NCI-H2107 treated with DMSO at 0.1 percent for 48 hours (cell line): ENCODE measurements at regions not wholly inside any gene's neighbourhood (a gene's known extent, or its start where the extent isn't known, plus 50 kb on each side); places are given as distances from the start of the nearest gene placed in this dataset.
"Not testable (repeated sequence)": the region's sequence is repeated elsewhere in the genome, so short reads cannot be mapped to it uniquely, and the experiment has no call there.

ENCODE experiments used
- DNase-seq: peaks from one replicate; lab custom pipeline; 2025; ENCODE audit not compliant: unreplicated experiment; lab: John Stamatoyannopoulos, UW

DNA sequence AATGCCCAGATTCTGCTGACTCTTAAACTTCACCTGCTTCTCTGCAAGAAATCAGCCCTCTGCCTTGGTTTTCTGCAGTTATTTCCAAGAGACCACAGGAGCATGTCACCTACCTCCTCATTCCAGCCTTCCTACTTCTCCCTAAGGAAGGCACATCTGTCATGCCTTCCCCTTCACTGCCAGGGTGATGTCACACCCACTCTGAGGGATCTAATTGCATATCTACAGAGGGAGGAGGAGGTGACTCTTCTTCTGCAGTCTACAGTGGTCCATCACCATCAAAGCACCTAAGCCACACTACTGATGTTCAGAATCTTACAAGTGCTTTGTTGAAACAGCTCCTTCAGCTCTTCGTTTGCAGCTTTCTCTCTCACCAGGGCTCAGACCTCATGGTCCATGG is 275.5 kb downstream of the FGFR2 start:
- DNase-seq = no peak

DNA sequence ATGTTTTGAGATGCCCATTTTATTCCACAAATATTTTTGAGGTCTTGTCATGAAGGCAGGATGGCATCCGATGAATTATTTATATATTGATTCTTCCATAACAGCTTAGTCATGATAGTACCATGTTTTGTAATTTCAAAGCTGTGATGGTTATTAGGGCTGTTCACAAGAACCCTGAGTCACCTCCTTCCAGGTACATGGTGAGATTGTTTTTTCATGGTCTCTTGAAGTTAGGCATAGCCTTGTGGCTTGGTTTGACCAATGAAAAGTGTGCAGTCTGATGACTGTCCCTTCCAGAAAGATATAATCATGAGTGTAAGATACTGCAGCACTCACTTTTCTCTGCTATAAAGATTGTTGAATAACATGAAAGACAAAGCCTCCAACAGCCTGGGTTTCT is 274.8 kb downstream of the FGFR2 start:
- no peak for DNase-seq

GRCh38 chr10:121324678-121325213 is 273.5 kb downstream of the FGFR2 start:
- no peak for DNase-seq

- no peak for DNase-seq
Observed at GRCh38 chr10:121325490-121326231, 272.6 kb downstream of the FGFR2 start.

GRCh38 chr10:121326905-121327304 is 271.3 kb downstream of the FGFR2 start:
- DNase-seq = no peak

GRCh38 chr10:121327727-121328126 is 270.5 kb downstream of the FGFR2 start:
- DNase-seq = no peak

DNA sequence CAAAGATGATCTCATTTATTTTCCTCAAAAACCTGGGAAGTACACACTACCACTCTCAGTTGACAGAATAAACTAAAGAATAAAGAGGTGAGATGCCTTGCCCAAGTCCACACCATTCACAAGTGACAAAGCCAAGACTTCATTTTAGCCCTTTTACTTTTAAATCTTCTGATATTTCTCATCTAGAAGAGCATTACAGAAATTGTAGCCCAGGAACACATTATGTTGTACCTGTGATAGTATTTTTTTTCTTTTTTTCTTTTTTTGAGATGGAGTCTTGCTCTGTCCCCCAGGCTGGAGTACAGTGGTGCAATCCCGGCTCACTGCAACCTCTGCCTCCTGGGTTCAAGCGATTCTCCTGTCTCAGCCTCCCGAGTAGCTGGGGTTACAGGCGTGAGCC is 268.6 kb downstream of the FGFR2 start:
- not testable (repeated sequence) for DNase-seq

GRCh38 chr10:121330563-121330962 is 267.7 kb downstream of the FGFR2 start:
- DNase-seq = no peak

DNA sequence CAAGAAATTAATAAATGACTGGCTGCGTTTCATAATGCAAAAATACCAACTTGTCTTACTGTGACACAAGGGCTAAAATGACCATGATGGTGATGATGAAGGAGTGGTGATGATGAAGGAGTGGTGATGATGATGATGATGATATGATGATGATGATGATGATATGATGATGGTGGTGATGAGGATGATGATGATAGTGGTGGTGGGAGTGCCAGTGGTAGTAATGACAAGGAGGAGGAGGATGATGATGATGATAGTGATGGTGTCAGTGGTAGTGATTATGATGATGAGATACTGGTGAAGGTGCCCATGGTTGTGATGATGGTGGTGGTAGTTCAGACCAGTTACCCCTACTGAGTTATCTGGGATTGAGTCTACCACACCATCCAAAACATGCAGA is 265.9 kb downstream of the FGFR2 start:
- DNase-seq = no peak

- no peak for DNase-seq
Observed at GRCh38 chr10:121332829-121333765, 265.1 kb downstream of the FGFR2 start.

DNA sequence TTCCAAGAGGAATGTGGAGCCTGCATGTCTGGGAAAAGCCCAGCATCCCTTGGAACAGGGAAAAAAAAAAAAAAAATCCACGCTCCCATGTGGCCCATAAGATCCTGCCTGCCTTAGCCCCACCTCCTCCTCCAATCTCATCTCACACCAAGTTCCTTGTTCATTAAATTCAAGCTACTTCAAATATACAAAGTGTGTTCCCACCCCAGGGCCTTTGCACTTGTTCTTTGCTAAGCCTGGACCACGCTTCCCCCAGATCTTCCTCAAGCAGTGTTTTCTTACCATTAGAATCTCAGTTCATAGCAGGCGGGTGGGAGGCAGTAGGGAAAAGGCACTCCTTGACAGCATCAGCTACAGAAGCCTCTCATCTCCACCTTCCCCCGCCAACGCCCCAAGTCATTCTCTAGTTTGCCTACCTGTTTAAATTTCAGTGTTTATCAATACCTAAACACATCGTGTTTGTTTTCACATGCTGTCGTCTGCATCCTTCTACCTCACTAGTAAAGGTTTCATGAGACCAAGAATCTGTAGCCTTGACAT is 262.8 kb downstream of the FGFR2 start:
- DNase-seq = no peak

GRCh38 chr10:121337427-121337826 is 260.8 kb downstream of the FGFR2 start:
- no peak for DNase-seq

DNA sequence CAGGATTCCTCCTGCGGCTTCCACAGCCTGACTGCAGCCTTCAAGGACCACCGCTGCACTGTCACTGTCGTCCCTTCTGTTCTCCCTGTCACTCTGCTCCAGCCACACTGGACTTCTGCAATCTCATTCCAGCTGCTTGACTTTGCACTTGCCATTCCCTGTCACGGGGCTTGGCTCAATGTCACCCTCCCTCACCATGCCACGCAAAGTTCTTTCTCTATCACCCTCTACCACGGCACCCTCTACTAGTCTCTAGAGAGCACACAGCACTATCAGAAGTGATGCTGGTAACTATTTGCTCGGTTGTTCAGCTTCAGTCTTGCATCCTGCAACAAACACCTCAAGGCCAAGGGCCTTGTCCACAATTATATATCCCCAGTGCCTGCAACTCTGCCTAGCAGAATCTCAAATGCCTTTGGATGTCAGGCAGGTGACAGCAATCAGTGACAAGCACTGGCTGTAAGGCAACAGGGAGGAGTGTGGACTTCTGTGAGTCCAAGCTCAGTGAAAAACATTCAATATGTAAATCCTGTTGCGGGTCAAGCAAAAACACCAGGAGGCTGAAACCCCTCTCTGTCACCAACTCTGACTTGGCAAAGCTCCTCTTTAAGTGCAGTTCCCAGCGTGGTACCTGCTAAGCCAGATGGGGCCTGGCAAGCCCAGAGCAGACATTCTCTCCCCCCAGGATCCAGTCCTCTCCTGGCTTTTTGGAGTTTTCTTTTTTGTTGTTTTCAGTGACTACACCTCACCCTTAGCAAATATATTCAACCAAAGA is 259.9 kb downstream of the FGFR2 start:
- DNase-seq = no peak

DNA sequence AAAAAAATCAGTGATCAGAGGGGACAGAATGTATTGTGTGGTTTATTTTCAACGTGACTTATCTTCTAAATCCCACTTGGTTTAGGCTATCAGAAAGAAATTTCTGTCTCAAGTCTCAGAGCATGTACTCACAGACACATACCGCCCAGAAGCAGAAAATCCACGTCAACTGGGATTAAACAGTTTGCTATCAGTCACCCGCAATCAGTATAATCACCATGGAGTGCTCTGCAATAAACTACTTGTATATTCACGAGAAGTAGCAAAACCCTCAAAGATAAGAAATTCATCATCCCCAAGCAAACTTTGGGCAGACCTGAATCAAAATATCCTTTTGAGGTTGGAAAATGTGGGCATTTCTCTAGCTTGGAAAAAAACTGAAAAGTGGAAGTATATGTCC is 259.1 kb downstream of the FGFR2 start:
- no peak for DNase-seq

DNA sequence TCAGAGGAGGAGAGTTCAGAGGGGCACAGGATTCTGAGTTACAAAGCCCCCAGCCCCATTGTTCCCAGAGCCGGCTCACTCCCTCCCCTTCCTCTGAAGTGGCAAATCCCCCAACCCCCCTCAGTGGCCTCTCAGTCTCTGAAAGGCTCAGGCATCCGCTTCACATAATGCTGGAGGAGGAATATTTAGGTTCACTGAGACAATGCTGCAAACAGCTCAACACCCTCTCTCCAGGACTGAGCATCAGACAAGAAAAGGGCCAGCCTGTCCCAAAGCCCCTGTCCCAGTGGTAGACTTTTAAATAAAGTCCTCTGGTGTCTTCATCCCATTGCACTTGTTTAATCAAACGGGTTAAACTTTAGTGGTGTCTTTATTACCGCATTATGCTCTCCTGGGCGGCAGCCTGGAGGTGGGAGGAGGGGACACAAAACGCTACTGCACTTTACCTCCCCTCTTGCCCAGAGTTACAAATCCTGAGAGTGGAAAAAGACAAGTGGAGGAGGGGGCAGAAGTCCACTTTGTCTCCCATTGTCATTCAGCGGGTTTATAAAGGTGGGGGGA is 257.9 kb downstream of the FGFR2 start:
- no peak for DNase-seq

DNA sequence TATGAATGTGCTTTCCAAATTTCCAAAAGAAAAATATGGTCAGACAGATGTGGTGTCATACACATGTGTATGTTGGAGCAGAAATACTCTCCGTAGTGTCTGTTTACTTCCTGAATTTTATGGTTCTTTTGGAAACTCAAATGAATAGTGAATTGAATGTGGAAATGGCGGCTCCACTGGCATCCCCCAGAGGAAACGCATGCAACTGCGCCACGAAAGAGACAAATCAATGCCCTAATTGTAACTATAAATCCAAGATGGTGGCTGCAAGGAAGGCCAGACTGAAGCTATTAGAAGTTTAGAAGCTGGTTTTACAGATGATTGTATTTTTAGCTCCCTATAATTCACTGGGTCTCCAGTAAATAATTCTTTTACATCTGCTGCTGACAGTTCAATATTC is 246.7 kb downstream of the FGFR2 start:
- DNase-seq = no peak

DNA sequence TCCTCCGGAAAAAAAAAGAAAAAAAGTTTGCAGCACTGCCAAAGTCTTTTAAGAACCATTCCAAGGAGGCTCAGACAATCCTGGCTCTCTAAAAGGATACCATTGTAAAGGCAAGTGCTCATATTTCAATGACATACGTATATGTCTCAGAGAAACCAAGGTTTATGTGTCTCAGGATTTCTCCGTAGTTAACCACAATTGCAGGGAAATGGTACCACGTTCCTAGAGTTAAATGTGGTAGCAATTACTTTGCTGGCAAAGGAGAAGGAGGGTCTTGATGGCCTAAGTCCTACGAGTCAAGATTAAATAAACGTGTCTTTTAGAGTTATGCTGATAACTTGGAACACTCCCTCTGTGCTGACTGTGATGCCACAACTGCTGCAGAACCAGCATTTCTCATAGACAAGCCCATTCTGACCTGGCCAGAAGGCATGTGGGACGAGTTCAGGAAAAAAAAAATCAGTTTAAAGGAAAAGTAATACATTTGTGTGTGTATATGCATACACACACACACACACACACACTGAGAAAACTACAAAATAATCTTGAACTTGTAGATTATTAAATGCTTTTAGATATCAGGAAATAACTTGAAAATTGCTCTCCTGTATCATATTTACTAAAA is 245.9 kb downstream of the FGFR2 start:
- DNase-seq = no peak

DNA sequence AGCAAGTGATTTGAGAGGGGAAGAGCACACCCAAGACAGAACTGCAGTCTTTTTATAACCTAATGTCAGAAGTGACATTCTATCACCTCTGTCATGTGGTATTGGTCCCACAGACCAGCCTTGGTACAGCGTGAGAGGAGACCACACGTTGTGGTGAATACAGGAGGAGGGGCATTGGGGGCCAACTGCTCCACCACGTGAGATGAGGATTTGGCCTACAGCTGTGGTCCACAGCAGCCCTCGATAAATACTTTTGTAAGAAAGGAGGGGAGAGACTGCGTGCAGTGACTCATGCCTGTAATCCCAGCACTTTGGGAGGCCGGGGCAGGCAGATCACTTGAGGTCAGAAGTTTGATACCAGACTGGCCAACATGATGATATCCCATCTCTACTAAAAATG is 243.1 kb downstream of the FGFR2 start:
- DNase-seq = no peak

DNA sequence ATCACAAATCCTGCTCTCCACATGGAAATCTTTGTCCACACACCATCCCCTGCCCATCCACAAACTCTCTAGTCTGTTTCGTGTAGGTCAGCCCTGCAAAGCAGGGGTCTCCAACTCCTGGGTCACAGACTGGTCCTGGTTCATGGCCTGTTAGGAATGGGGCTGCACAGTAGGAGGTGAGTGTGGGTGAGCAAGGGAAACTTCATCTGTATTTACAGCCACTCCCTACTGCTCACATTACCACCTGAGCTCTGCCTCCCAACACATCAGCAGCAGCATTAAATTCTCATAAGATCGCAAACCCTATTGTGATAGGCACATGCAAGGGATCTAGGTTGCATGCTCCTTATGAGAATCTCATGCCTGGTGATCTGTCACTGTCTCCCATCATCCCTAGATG is 242.1 kb downstream of the FGFR2 start:
- no peak for DNase-seq

GRCh38 chr10:121357401-121357800 is 240.8 kb downstream of the FGFR2 start:
- DNase-seq = no peak
